GM19395 (cell line): ENCODE measurements at regions not wholly inside any gene's neighbourhood (a gene's known extent, or its start where the extent isn't known, plus 50 kb on each side); places are given as distances from the start of the nearest gene placed in this dataset.

ENCODE experiments used
- ATAC-seq: cut with Tn5 transposase; IDR thresholded peaks from one replicate; pipeline ENCODE4 v1.9.1; 2021; ENCODE audit warnings: mild to moderate bottlenecking, moderate library complexity; ENCODE audit not compliant: unreplicated experiment

- no peak for ATAC-seq
These were observed 1106.4 kb downstream of the NLGN4X start for GRCh38 chrX:5122181-5122678.

DNA sequence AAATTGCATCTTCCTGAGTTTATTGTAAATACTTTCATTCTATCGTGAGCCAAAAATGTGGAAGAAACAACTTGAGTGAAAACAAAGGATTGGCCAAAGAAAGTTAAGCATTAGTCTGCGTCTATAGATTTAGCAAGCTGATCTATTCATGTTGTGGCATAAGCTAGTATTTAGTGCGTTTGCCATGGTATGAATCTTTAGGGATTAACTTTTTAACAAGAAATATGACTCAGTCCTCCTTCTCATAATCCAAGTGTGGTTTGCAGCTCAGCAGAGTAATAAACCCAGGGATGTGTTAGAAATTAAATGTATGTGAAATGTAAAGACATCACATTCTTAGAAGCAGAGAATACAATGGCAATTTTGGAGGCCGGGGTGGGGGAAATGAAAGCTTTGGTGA is 1110.9 kb downstream of the NLGN4X start:
- no peak for ATAC-seq

GRCh38 chrX:5113128-5113527 is 1115.5 kb downstream of the NLGN4X start:
- no peak for ATAC-seq

GRCh38 chrX:5100004-5100403 is 1128.7 kb downstream of the NLGN4X start:
- ATAC-seq, result no peak

DNA sequence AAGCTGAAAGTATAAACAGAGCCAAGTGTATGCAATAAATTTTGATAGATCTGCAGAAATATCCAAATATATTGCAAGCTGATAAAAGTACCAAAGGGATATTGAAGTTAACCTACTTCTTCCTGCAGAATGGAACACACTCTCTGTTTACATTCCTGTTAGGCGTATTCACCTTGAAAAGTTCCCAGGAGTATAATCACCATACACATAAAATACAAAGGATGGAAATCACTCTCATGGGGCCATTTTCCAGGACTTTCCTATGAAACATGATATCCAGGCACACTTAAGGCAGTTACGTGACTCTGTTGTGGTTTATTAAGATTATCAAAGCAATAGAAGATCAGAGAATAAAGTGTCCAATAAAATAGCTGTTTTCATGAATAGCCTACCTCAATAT is 1142.3 kb downstream of the NLGN4X start:
- no peak for ATAC-seq

DNA sequence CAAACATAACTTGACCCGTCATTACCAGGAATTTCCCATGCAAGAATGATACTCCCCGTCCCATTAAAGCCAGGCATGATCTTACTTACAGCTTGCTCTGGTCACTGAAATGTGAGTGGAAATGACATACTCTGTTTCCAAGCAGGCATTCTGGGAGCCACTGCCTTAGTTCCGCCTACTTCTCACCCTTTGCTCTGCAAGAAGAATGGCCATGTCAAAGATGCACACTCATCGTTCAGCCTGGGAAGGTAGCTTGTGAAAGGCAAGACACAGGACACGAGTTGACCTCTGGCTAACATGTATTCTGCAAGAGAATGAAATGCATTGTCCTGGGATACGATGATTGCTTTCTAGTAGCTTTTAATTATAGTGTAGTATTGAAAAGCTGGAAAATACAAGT is 1144.4 kb downstream of the NLGN4X start:
- ATAC-seq, result no peak

- ATAC-seq, result no peak
These were observed 1146.0 kb downstream of the NLGN4X start for GRCh38 chrX:5082705-5083104.

GRCh38 chrX:5080791-5081190 is 1147.9 kb downstream of the NLGN4X start:
- no peak for ATAC-seq

DNA sequence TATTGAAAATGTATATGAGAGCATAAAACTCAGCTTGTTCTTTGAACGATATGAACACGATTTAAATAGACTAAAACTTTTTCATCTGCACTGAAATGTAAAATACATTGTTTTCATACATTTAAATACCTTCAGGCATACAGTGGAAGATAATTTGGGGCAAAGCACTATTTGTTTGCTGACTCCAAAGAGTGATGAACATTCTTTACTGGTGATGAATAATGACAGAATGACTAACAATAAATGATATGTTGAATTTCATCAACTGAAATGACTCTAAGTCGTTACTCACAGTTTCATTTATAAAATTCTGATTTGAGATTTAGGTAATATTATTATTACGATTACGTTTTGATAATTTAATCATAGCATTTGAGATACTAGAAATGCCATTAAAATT is 1160.1 kb downstream of the NLGN4X start:
- ATAC-seq, result no peak

GRCh38 chrX:5057786-5058185 is 1170.9 kb downstream of the NLGN4X start:
- no peak for ATAC-seq

- ATAC-seq, result no peak
These were observed 1173.8 kb downstream of the NLGN4X start for GRCh38 chrX:5054852-5055251.

DNA sequence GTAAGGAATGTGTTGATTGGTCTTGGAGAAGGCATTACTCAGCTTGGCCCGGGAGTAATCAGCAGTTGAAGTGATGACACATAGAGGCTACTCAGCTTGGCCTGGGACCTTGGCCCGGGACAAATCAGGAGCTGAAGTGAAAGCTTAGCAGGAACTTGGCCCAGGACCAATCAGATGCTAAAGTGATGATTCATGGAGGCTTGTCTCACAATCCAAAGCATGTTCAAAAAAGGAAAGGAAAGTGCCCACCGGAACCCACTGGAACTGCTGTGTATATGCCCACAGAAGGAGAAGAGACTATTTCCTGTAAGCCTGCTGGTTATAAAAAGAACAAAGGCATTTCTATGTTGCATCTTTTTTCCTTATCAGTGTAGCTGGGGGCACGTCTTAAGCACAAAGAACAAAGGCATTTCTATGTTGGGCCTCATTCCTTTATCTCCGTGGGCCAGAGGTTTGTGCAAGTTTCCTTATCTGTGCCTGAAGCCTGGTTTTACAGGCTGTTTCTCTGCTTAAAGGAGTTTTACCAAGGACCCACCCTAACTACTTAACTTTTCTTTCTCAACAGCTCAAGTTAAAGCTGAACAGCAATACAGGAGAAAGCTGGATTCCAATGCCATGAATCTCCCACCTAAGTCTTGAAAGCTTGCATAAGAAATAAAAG is 1176.7 kb downstream of the NLGN4X start:
- no peak for ATAC-seq

- no peak for ATAC-seq
These were observed 1186.1 kb downstream of the NLGN4X start for GRCh38 chrX:5042563-5042962.

GRCh38 chrX:5031792-5032191 is 1196.9 kb downstream of the NLGN4X start:
- ATAC-seq, result no peak

GRCh38 chrX:5015451-5015850 is 1213.2 kb downstream of the NLGN4X start:
- ATAC-seq, result no peak

GRCh38 chrX:4994855-4995254 is 1233.8 kb downstream of the NLGN4X start:
- no peak for ATAC-seq

DNA sequence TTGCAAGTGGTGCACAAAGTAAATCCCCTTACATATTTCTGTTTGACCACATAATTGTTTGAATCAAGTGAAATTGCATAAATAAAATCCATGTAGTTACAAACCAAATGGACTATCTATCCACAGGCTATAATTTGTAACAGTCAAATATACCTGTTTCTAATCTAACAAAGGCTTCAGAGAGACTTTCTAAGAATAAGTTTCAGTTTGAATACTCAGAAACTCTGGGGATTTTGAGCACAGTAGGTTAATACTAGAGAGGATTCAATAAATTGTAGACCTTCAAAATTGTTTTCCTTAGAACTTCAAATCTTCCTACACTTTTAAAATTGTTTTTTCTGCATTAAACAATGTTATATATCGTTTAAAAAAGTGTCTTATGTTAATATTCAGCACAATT is 1250.1 kb downstream of the NLGN4X start:
- no peak for ATAC-seq

- ATAC-seq, result no peak
These were observed 1257.0 kb downstream of the NLGN4X start for GRCh38 chrX:4971646-4972045.

DNA sequence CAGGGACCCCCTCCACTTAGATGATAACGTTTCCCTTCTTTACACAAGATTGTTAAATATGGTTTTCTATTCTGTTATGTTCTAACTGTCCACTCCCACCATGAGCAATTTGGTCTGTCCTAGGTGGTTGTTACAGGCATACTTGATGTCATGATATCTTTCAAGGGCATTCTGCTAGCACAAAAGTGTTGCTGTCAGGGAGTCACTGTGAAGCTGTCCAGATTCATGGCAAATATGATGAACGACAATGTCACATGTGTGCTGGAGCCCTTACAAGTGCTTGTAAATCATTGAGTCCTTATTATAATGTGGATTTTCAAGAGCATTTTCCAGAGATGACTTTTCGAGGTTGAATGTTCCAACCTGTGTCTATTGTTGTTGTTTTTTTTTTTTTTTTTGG is 1250.7 kb upstream of the PRKX start:
- ATAC-seq, result no peak

- no peak for ATAC-seq
These were observed 1250.0 kb upstream of the PRKX start for GRCh38 chrX:4963432-4963831.

DNA sequence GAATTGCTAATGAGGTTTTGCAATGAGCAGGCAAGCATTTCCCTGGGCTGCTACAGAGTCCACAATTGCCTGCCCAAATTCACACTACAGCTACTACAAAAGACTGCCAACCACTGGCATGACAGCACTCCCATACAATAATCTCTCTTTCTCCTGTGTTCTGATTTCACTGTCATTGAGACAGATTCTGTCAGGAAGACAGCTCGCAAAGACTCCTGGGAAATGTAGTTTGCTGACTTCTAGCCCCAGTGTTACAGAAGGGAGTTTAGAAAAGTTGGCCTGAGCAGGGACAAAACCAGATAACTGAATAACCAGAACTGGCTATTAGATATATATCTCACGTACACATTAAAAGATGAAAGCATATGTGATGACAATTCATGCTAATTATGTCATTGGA is 1231.3 kb upstream of the PRKX start:
- ATAC-seq, result no peak

- peak; percentile 32 for ATAC-seq
These were observed 1222.9 kb upstream of the PRKX start for GRCh38 chrX:4936315-4936714.

DNA sequence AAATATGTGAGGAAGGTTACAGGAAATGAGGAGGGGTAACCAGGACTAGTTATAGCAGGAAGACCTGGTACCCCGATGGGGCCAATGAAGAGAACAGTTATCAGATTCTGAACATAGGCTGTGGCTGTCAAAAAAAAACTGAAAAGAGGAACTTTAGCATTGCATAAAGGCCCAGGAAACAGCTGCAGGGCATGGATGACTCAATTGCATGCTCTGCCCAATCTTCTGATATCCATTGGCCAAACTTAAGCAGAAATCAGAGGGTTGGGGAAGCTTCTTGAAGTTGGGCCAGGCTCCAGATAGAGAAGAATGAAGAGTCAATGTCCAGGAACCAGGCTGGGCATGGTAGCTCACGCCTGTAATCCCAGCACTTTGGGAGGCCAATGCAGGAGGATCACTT is 1222.4 kb upstream of the PRKX start:
- peak; percentile 70 for ATAC-seq
